ENCODE measurements at regions not wholly inside any gene's neighbourhood (a gene's known extent, or its start where the extent isn't known, plus 50 kb on each side); places are given as distances from the start of the nearest gene placed in this dataset.

- no peak for ATAC-seq
- intact Hi-C loops (cut with micrococcal nuclease): no loop called here
- no peak for DNase-seq
These were observed 148.7 kb downstream of the C7orf25 start for GRCh38 chr7:42763137-42763551.

- no peak for DNase-seq
- no peak for ATAC-seq
- intact Hi-C loops (cut with micrococcal nuclease): no loop called here
These were observed 150.4 kb downstream of the C7orf25 start for GRCh38 chr7:42761486-42761885.

GRCh38 chr7:42758124-42758523 lies 153.7 kb downstream of the C7orf25 start:
- ATAC-seq: no peak
- DNase-seq: no peak
- intact Hi-C loops (cut with micrococcal nuclease): no loop called here

DNA sequence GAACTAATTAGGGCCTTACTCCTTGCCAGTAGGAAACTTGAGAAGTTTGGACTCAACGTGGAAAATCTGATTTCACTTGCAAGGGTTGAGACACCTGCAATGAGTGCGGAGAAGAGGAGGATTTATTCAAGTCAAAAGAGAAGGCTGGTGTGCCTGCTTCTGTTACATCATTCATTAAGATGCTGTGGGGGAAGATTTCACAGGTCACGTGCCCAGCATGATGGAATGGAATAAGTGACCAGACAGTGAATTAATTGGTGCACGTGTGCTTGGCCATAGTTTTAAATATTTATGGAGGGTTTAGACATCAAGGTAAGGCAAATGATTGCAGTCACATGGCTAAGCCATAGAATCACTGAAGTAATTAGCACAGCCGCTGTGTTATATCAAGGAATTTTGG lies 155.0 kb downstream of the C7orf25 start:
- ATAC-seq (no peak), DNase-seq (no peak)
- intact Hi-C loops (cut with micrococcal nuclease): no loop called here

DNA sequence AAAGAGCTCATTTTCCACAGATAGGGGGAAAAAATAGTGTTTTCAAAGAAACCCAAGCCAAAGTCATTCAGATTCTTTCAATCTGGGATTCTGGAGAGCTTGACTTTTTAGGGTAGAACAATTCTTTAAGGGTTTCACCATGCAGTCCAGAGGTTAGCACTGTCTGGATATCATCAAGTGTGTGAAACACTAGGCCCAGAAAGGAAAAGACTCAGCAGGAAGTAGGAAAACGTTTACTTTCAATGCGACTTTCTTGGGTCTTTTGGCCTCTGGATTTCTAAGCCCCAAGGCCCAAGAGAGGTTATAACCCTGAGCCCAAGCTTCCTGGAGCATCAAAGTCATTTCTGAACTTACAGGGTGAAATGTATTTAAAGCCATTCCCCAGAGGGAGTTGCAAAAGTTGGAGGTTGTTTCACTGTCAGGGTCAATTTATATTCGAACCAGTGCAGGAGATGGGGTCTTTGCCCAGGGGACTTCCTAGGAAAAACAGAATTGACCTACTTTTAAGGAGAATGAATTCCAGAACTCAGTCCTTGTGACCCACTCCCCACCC lies 158.0 kb downstream of the C7orf25 start:
- ATAC-seq (peak; percentile 71), DNase-seq (no peak)
- intact Hi-C loops (cut with micrococcal nuclease): no loop called here

- DNase-seq (no peak), ATAC-seq (no peak)
- intact Hi-C loops (cut with micrococcal nuclease): no loop called here
These were observed 158.5 kb downstream of the C7orf25 start for GRCh38 chr7:42753367-42753766.

DNA sequence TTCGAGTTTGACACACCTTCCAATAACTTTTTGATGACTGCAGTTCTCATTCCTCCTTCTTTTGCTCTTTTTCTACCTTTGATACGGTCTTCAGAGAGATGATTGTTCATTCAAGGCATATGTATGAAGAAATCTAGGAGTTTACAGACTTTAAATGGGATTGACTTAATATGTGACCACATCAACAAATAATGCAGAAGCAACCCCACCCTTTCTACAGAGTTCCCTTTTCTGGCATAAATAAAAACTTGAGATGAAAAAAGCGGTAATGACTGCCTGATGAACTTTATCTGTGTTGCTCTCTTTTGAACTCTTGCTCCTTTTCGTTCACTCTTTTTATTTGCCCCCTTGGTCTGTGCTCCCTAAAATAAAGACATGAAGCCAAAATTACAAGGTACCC lies 161.7 kb downstream of the C7orf25 start:
- no peak for ATAC-seq
- intact Hi-C loops (cut with micrococcal nuclease): no loop called here
- no peak for DNase-seq

DNA sequence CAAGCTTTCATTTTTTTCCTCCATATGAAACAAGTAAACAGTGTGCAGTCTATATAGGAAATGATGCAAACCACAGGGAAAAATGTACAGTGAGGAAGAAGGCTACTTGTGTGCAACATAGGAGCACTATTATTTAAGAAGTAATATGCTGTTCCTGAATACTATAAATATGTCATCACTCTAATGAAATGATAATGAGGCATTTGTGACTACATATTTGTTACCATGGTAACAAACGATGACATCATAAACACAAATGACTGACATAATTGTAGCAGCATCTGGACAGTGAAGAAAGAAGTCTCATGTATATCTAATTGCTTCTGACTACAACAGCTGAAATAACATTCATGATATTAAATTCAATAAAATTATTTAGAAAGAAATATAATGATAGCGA lies 164.8 kb downstream of the C7orf25 start:
- intact Hi-C loops (cut with micrococcal nuclease): no loop called here
- ATAC-seq (no peak), DNase-seq (no peak)

- intact Hi-C loops (cut with micrococcal nuclease): no loop called here
- no peak for DNase-seq
- no peak for ATAC-seq
These were observed 165.7 kb downstream of the C7orf25 start for GRCh38 chr7:42746214-42746613.

DNA sequence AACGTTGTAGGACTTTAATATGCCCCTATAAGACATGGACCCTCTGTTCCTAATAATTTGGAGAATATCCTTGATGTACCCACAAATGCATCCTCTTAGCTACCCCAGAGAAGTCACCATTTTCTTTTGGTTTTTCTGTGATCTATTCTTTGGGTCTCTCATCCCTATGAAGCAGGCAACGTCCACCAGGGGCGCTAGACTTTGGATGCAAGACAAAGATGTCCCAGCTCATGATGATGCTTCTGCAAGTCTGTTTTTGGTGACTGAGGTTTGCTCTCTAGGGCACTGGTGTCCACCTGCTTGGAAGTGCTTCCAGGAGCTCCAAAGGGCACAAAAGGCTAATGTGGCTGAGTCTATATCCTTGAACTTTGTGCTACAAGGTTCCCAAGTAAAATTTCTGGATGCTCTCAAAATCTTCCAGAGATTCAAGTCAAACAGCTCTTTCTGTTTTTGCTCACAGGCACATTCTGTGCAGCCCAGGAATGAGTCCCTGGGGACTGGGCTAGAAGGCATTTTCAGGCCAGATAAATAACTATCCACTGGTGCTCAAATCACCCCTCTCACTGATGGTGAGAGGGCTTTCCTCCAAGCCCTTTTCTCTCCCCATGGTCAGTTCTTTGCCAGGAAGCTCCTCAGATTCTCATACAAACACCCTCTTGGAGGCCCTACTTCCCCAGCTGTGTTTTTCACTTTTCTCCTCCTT lies 166.4 kb downstream of the C7orf25 start:
- intact Hi-C loops (cut with micrococcal nuclease): no loop called here
- DNase-seq (peak; percentile 55), ATAC-seq (peak; percentile 93)

DNA sequence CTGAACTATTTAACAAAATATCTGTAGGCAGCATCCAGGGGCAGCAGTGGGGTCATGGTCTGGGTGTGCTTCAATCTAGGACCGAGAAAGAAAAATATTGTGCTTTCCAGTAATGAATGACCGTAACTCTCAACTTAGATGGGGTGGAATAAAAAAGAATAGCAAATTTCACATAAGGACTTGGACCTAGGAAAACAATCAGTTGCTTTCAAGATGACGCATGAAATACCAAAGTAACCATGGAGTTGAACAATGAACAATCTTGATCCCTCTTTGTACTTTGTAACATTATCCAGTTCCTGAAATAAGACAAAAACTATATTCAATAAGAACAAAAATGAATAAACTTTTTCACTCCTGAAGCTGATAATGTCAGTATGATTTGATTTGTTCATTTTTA lies 167.1 kb downstream of the C7orf25 start:
- intact Hi-C loops (cut with micrococcal nuclease): no loop called here
- ATAC-seq (no peak), DNase-seq (no peak)

- ATAC-seq (no peak), DNase-seq (no peak)
- intact Hi-C loops (cut with micrococcal nuclease): no loop called here
These were observed 168.6 kb downstream of the C7orf25 start for GRCh38 chr7:42743077-42743858.

GRCh38 chr7:42742318-42742717 lies 169.6 kb downstream of the C7orf25 start:
- intact Hi-C loops (cut with micrococcal nuclease): no loop called here
- peak; percentile 35 for ATAC-seq

DNA sequence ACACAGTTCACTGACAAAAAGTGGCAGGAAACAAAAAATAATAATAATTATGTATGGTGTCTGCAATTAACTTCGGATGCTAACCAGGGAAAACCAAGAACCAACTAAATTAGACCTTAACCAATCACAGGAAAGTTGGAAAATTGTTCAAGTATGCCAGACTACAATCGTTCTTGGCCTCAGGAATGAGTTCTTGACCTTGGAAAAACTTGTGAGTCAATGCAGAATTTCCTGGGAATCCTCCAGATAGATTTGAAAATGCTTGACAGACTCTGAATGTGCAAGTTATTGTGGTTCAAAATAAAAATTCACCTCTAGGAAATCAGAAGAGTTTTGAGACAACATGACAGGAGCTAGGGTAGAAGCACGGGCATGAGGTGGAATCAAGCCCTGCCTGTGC lies 171.5 kb downstream of the C7orf25 start:
- intact Hi-C loops (cut with micrococcal nuclease): no loop called here
- ATAC-seq (peak; percentile 62), DNase-seq (no peak)

More at GRCh38 chr7:42742318-42742717, 169.6 kb downstream of the C7orf25 start:
- DNase-seq: no peak

DNA sequence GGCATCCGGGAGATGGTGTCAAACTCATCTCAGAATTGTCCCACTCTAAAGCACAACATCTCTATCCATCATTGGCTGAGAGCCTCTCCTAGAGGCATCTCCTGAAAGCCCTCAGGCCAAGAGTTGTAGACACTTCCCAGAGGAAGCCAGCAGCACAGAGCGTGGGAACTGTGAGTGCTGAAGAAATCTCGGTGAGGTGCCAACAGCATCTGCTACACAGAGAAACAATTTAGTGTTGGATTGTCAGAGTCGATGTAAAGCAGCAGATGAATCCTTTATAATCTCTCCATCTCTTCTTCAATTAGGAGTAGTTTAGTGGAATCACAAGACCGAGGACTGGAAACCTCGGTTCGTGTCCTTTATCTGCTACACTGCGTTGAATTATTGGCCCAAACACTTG lies 172.2 kb downstream of the C7orf25 start:
- intact Hi-C loops (cut with micrococcal nuclease): no loop called here
- peak; percentile 43 for DNase-seq
- ATAC-seq: peak; percentile 91

DNA sequence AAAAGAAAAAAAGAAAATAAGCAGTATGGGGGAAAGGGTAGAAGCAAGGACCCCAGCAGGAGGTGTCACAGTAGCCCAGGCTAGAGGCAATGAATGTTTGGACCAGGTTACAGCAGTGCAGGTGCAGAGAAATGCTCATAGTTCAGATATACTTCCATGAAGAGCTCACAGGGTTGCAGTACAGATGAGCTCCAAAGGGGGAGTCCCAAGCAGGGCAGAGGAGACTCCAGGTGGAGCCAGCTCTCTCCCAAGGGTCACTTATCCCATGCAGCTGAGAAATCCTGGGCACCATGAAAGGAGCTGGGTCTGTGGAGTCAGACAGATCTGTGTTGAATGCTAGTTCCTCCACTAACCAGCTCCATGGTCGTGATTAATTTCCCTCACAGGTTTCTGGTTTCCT lies 174.9 kb downstream of the C7orf25 start:
- no peak for ATAC-seq
- intact Hi-C loops (cut with micrococcal nuclease): no loop called here
- DNase-seq: no peak

DNA sequence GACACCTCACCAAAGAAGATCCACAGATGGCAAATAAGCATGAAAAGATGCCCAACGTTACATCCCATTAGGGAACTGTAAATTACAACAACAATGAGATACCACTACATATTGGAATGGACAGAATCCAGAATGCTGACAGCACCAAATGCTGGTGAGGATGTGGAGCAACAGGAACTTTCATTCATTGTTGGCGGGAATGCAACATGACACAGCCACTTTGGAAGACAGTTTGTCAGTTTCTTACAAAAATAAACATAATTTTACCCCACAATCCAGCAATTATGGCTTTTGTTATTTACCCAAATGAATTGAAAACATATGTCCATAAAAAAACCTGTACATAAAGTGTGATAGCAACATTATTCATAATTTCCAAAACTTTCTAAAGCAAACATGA lies 176.8 kb downstream of the C7orf25 start:
- DNase-seq (no peak), ATAC-seq (no peak)
- intact Hi-C loops (cut with micrococcal nuclease): no loop called here

GRCh38 chr7:42734568-42734967 lies 177.3 kb downstream of the C7orf25 start:
- no peak for DNase-seq
- intact Hi-C loops (cut with micrococcal nuclease): no loop called here
- ATAC-seq: no peak

- no peak for ATAC-seq
- intact Hi-C loops (cut with micrococcal nuclease): no loop called here
- DNase-seq: no peak
These were observed 178.8 kb downstream of the C7orf25 start for GRCh38 chr7:42733040-42733439.

DNA sequence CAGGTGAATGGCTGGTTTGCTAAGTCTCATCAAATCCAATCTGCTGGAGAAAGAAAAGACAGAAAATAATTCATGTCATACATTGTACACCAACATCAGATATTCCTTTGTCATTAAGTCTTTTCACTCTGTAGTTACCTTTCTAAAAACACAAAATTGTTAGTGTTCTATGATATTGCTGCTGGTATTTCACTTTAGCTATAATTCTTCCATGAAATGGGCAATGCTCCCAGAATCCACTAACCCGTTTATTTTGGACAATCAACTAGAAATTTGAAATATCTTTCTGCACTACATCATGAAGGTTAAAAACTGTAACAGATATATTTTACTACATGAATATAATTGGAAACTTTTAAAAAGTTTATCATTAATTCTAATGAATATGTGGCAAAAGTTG lies 181.3 kb downstream of the C7orf25 start:
- ATAC-seq (no peak), DNase-seq (no peak)
- intact Hi-C loops (cut with micrococcal nuclease): no loop called here

Data from left ventricle myocardium superior (tissue), 1 donor.